GM12872 (cell line): ENCODE measurements at regions not wholly inside any gene's neighbourhood (a gene's known extent, or its start where the extent isn't known, plus 50 kb on each side); places are given as distances from the start of the nearest gene placed in this dataset.

ENCODE experiments used
- CTCF ChIP-seq: IDR thresholded peaks from 3 replicates; pipeline ENCODE4 v1.5.1; 2011; ENCODE audit warnings: low read depth, mild to moderate bottlenecking, low read length, moderate library complexity; ENCODE audit not compliant: insufficient read depth

- no peak for TF ChIP-seq CTCF
These were observed 263.4 kb upstream of the TAC1 start for GRCh38 chr7:97468493-97468892.

- TF ChIP-seq CTCF: no peak
These were observed 261.2 kb upstream of the TAC1 start for GRCh38 chr7:97470726-97471125.

GRCh38 chr7:97471491-97471890, 260.4 kb upstream of the TAC1 start:
- TF ChIP-seq CTCF: no peak

- TF ChIP-seq CTCF: no peak
These were observed 252.1 kb upstream of the TAC1 start for GRCh38 chr7:97479740-97480290.

- TF ChIP-seq CTCF: no peak
These were observed 251.0 kb upstream of the TAC1 start for GRCh38 chr7:97480772-97481390.

GRCh38 chr7:97495487-97495886, 236.4 kb upstream of the TAC1 start:
- no peak for TF ChIP-seq CTCF

GRCh38 chr7:97499204-97499603, 232.7 kb upstream of the TAC1 start:
- peak; percentile 71 for TF ChIP-seq CTCF
